Rectal smooth muscle tissue (tissue), 1 donor: ENCODE measurements at regions not wholly inside any gene's neighbourhood (a gene's known extent, or its start where the extent isn't known, plus 50 kb on each side); places are given as distances from the start of the nearest gene placed in this dataset.

Experiments used
- H3K27ac ChIP-seq: one replicate; pipeline ENCODE4 v1.7.0; 2013; ENCODE audit warnings: low read depth, low read length, inconsistent platforms
- H3K27me3 ChIP-seq: one replicate; pipeline ENCODE4 v1.7.0; 2013; ENCODE audit warnings: low read length; ENCODE audit not compliant: control insufficient read depth, insufficient read depth
- H3K36me3 ChIP-seq: one replicate; pipeline ENCODE4 v1.7.0; 2013; ENCODE audit warnings: low read length; ENCODE audit not compliant: control insufficient read depth, insufficient read depth
- H3K4me1 ChIP-seq: one replicate; pipeline ENCODE4 v1.7.0; 2013; ENCODE audit warnings: low read length; ENCODE audit not compliant: control insufficient read depth, insufficient read depth
- H3K4me3 ChIP-seq: one replicate; pipeline ENCODE4 v1.7.0; 2013; ENCODE audit warnings: low read length
- H3K9ac ChIP-seq: one replicate; pipeline ENCODE4 v1.7.0; 2013; ENCODE audit warnings: low read length

DNA sequence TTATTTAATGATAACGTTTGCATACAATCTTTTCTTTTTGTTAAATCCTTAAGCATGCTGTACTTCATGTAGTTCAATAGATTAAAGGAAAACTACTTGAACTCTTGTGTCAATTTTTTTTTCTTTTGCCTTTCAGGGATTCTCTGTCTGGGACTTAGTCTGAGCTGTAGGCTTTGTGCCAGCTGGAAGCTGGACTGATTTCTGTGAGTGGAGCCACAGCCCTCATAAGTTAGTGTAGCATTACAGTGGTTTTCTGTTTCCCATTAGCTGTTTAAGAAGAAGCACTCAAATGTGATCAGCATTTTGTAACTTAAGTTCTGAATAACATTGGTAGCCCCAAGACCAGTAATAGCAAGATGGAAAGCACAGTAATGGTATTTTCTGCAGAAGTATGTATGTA lies 330.6 kb upstream of the MEF2C start:
- Histone ChIP-seq H3K9ac (no peak overlapping the region), H3K27me3 (no peaks in the 10 kb centered on the region), H3K4me3 (no peak overlapping the region), H3K4me1 (no peaks in the 10 kb centered on the region), H3K36me3 (no peaks in the 10 kb centered on the region), H3K27ac (no peak overlapping the region)

DNA sequence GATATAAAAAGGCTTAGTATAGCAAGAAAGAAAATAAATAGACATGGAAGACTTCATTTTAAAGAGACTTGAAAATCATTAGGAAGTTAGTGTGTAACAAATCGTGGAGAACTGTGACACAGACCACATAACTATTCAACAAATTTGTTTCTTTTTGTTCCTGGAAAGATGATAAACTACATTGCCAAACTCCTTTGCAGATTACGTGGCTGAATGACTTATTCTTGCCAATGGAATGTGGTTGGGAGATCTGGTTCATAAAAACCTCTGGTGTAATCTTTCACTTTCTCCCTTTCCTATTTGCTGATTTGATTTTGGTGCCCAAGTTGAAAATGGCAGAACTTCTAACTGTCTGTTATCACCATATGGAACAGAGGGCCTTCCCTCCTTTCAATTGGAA lies 328.9 kb upstream of the MEF2C start:
- no peak overlapping the region for H3K4me3 ChIP-seq
- no peaks in the 10 kb centered on the region for H3K27me3 ChIP-seq
- no peak overlapping the region for H3K9ac ChIP-seq
- no peaks in the 10 kb centered on the region for H3K36me3 ChIP-seq
- no peak overlapping the region for H3K27ac ChIP-seq
- H3K4me1 ChIP-seq: no peaks in the 10 kb centered on the region

DNA sequence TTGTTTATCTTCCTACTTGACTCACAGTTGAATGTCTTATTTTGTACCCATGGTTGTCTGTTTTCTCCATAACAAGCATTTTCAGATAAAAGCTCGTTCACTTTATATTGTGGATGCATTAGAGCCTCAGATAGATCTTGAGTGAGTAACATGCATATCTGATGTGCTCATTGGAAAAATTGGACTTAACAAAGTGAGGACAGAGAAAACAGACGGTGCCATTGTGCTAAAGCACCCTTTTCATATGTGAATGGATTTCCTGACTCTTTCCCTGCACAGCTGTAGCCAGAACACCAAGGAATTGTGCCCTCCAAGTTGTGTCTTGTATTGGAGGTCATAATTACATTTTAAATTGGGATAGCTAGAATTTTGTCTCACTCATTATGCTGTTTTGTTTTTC lies 325.8 kb upstream of the MEF2C start:
- H3K27ac ChIP-seq: no peak overlapping the region
- no peak overlapping the region for H3K4me3 ChIP-seq
- no peaks in the 10 kb centered on the region for H3K4me1 ChIP-seq
- H3K9ac ChIP-seq: no peak overlapping the region
- H3K27me3 ChIP-seq: no peaks in the 10 kb centered on the region
- H3K36me3 ChIP-seq: no peaks in the 10 kb centered on the region

DNA sequence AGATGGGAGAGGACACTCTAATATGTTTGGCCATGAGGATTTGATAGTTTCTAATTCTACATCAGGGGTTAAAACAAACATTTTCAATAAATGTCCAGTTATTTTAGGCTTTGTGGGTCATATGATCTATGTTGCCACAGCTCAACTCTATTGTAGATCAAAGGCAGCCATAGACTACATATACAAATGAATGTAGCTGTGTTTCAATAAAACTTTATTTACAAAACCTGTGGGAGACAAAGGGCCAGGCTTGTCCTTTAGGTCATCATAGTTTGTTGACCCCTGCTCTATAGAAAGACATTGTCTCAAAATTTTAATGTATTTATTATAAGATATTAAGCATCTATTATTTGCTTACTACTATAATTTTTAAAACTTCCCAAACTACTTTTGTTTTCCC lies 325.4 kb upstream of the MEF2C start:
- no peak overlapping the region for H3K4me3 ChIP-seq
- no peaks in the 10 kb centered on the region for H3K36me3 ChIP-seq
- no peak overlapping the region for H3K27ac ChIP-seq
- no peaks in the 10 kb centered on the region for H3K4me1 ChIP-seq
- H3K27me3 ChIP-seq: no peaks in the 10 kb centered on the region
- no peak overlapping the region for H3K9ac ChIP-seq

DNA sequence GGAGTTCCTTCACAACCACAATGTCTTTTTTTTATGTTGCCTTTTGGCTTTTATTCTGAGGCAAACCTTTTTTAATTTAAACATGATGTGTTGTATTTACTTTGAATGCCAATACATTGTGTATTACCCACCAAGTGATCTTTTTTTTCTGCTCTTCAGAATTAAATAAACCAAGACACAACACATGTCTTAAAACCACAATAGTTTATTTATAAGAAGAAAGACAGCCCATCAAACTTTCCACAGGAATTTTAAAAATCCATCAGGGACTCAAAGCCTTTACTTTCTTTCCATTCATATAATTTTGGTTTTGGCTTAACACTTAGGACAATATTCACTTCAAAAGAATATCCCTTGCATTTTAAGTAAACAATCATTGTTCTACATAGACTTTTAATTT lies 321.8 kb upstream of the MEF2C start:
- Histone ChIP-seq H3K4me1 (no peaks in the 10 kb centered on the region), H3K27ac (no peak overlapping the region), H3K36me3 (no peaks in the 10 kb centered on the region), H3K27me3 (no peaks in the 10 kb centered on the region), H3K9ac (no peak overlapping the region), H3K4me3 (no peak overlapping the region)

DNA sequence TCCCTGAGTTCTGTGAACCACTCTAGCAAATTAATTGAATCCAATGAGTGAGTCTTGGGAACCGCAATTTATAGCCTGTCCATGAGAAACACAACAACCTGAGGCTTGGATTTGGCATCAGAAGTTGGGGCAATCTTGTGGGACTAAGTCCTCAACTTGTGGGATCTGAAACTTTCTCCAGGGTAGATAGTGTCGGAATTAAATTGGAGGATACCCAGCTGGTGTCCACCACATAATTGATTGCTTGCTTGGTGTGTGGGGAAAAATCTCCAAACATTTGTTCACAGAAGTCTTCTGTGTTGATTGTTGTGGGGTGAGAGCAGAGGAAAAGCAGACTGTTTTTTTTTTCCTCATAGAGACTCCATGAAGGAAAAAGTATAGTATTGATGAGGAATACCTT lies 320.6 kb upstream of the MEF2C start:
- Histone ChIP-seq H3K4me1 (no peaks in the 10 kb centered on the region), H3K27me3 (no peaks in the 10 kb centered on the region), H3K9ac (no peak overlapping the region), H3K4me3 (no peak overlapping the region), H3K27ac (no peak overlapping the region), H3K36me3 (no peaks in the 10 kb centered on the region)

DNA sequence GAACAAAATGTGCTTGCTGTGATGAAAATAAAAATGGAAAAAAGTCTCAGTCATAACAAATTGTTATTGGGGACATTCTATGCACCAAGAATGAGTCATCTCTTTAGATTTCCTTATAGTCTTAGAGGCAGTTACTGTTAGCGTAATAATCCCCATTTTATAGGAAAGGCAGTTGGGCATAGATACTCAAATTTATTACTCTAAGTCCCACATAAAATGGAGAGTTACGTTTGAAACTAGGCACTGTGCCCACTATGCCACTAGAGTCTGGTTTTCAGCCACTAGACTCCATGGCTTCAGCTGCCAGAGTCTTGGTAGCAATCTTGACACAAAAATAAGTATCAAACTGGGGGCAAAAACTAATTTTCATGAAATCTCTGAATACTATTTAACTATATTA lies 317.9 kb upstream of the MEF2C start:
- Histone ChIP-seq H3K4me1 (no peaks in the 10 kb centered on the region), H3K9ac (no peak overlapping the region), H3K27me3 (no peaks in the 10 kb centered on the region), H3K4me3 (no peak overlapping the region), H3K36me3 (no peaks in the 10 kb centered on the region), H3K27ac (no peak overlapping the region)

DNA sequence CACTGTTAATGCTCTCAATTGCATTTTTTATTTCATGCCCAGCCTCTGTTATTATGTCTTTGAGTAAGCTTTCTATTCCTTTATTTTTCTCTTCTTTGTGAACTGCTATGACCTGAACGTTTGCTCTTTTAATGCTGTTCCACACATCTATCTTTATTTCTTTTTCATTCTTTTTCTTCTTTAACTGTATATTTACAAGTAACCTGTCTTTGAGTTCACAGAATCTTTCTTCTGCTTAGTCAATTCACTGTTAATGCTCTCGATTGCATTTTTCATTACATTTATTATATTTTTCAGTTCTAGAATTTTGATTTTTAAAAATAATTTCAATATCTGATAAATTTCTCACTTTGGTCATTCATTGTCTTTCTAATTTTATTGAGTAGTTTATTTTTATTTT lies 316.3 kb upstream of the MEF2C start:
- Histone ChIP-seq H3K36me3 (no peaks in the 10 kb centered on the region), H3K27ac (no peak overlapping the region), H3K9ac (no peak overlapping the region), H3K4me1 (no peaks in the 10 kb centered on the region), H3K27me3 (no peaks in the 10 kb centered on the region), H3K4me3 (no peak overlapping the region)

DNA sequence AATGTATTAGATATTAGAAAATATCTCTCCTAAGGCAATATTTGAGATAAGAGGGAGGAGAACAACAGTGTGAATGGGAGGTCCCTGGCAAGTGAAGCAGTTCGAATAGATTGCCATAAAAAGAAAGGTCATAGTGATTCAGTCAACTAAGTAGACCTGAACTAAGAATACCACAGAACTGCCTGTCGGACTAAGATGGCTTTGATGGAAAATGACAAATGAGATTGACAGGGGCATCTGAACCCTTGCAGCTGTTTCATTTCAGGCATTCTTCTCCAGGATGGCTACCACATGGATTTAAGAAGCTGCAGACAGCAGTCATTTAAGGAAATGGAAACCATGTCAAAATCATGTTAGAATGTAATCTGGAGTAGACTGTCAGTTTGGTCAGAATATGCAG lies 308.4 kb upstream of the MEF2C start:
- Histone ChIP-seq H3K36me3 (no peaks in the 10 kb centered on the region), H3K27ac (no peak overlapping the region), H3K27me3 (no peaks in the 10 kb centered on the region), H3K4me3 (no peak overlapping the region), H3K4me1 (no peaks in the 10 kb centered on the region), H3K9ac (no peak overlapping the region)

DNA sequence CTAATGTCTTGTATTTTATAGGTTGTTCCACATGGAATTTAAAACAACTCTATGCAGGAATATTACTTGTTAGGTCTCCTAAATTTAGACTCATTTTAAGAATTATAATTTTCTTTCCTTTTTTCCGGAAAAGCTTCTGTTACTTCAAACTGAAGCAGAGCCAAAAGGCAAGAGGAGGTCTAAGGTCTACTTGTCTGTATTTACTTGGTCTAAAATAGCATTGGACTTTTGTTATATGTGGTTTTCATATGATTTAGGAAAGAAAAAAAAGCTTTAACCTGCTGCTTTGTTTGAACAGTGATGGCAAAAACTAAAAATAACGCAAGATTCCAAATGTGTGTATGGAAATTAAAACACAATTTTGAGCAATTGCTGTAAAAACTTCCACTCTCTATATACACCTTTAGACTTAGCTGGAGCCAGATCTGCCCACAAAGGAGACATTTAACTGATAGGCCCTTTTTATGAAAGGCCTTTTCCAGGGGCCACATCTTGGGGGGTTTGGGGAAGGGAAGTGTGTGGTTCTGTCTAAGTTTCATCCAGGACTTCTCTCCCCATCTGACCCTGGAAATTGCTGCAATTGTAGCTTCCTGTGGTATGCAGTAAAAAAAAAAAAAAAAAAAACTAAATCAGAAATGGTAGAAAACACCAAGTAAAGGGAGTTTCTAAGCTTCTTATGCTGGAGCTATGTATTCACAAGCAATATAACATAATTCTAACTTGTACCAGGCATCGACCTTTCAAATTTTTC lies 307.7 kb upstream of the MEF2C start:
- no peak overlapping the region for H3K27ac ChIP-seq

DNA sequence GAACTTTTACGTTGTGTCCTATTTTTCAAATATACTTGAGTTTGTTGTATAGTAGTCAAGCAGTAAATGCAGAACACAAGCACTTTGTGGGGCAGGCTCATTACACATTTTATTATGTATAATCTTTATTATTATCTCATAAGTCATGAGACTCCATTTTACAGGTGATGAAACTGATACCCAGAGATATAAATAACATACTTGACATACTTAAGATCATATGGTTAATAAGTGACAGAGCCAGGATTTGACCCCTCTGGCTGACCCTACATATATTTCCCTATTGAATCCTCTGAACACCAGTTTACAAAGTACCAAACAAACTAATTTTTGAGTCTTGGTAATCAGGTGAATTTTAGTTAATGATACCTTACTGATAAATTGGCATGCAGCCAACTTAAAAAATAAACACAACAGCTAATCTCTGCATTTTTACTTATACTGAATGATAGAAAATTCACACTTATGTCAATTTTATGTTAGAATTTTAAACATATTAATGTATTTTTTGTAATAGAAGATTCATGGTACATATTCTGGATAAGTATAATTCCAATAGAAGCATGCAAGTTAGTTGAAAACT lies 305.0 kb upstream of the MEF2C start:
- Histone ChIP-seq H3K4me3 (no peak overlapping the region), H3K27ac (no peak overlapping the region), H3K27me3 (no peaks in the 10 kb centered on the region), H3K36me3 (no peaks in the 10 kb centered on the region), H3K4me1 (no peaks in the 10 kb centered on the region), H3K9ac (no peak overlapping the region)

More for the DNA sequence above, 307.7 kb upstream of the MEF2C start:
- H3K9ac ChIP-seq: no peak overlapping the region
- no peak overlapping the region for H3K4me3 ChIP-seq
- H3K36me3 ChIP-seq: no peaks in the 10 kb centered on the region
- no peaks in the 10 kb centered on the region for H3K4me1 ChIP-seq
- no peaks in the 10 kb centered on the region for H3K27me3 ChIP-seq

DNA sequence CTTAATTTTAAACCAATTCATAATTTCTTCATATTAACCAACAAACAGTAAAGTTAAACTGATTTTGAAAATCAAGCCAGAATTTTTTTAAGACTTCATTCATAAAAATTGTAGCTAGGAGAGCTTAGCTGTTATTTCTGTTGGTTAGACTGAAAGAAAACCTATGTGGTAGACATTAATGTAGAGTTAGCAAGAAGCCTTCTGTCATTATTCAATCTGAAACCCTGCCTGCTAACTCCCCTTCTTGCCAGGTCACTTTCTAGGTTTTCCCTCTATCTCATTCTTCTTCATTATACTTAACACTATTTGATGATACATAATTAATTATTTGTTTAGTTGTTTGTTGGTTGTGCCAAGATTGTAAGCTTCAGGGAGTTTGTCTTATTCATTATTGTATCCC lies 304.3 kb upstream of the MEF2C start:
- Histone ChIP-seq H3K4me1 (no peaks in the 10 kb centered on the region), H3K36me3 (no peaks in the 10 kb centered on the region), H3K9ac (no peak overlapping the region), H3K27ac (no peak overlapping the region), H3K4me3 (no peak overlapping the region), H3K27me3 (no peaks in the 10 kb centered on the region)

DNA sequence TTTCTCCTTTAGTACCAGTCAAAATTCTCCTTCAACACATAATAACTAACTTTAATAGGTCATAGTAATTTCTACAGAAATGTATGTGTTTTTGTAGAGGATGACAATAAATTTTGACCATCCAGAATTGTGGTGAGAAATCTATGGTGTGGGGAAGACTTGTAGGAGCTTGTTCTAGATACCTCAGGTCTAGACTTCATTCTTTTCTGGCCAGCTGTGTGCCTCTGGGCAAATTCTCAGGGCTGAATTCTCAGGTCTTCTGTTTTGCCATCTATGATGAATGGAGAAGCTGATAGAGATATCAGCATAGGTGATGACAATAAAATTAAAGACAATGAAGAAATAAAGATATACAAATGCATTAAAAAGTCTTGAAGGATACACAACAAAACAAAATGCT lies 298.6 kb upstream of the MEF2C start:
- Histone ChIP-seq H3K36me3 (no peaks in the 10 kb centered on the region), H3K27me3 (no peaks in the 10 kb centered on the region)

More for the DNA sequence above, 298.6 kb upstream of the MEF2C start:
- Histone ChIP-seq H3K27ac (no peak overlapping the region), H3K4me3 (no peak overlapping the region), H3K4me1 (no peaks in the 10 kb centered on the region), H3K9ac (no peak overlapping the region)
